Activated CD8-positive, alpha-beta memory T cell treated with anti-CD3 and anti-CD28 coated beads for 4 hours (primary cell): ENCODE measurements at regions not wholly inside any gene's neighbourhood (a gene's known extent, or its start where the extent isn't known, plus 50 kb on each side); places are given as distances from the start of the nearest gene placed in this dataset.
"Not testable (repeated sequence)": the region's sequence is repeated elsewhere in the genome, so short reads cannot be mapped to it uniquely, and the experiment has no call there.

ENCODE experiments used
- DNase-seq, 2 donors: peaks; one replicate each; pipeline ENCODE4 v3.0.0-alpha.2; 2020; ENCODE audit warnings: low read depth in 2 of 2

- no peak for DNase-seq
Observed at GRCh38 chr5:174520420-174521396, 203.7 kb upstream of the MSX2 start.

GRCh38 chr5:174521449-174521848, 202.9 kb upstream of the MSX2 start:
- no peak for DNase-seq

GRCh38 chr5:174522480-174523260, 201.7 kb upstream of the MSX2 start:
- no peak for DNase-seq

GRCh38 chr5:174523311-174524071, 200.9 kb upstream of the MSX2 start:
- no peak for DNase-seq

GRCh38 chr5:174524351-174524750, 200.0 kb upstream of the MSX2 start:
- no peak for DNase-seq

- no peak for DNase-seq
Observed at GRCh38 chr5:174526177-174526576, 198.2 kb upstream of the MSX2 start.

- DNase-seq: no peak
Observed at GRCh38 chr5:174527916-174528540, 196.4 kb upstream of the MSX2 start.

GRCh38 chr5:174528821-174529544, 195.4 kb upstream of the MSX2 start:
- no peak for DNase-seq

- DNase-seq: no peak
Observed at GRCh38 chr5:174529925-174530681, 194.3 kb upstream of the MSX2 start.

GRCh38 chr5:174531782-174532191, 192.6 kb upstream of the MSX2 start:
- DNase-seq: no peak

- DNase-seq: no peak
Observed at GRCh38 chr5:174532455-174533453, 191.6 kb upstream of the MSX2 start.

GRCh38 chr5:174533751-174534241, 190.6 kb upstream of the MSX2 start:
- DNase-seq: no peak

- no peak for DNase-seq
Observed at GRCh38 chr5:174535669-174536068, 188.7 kb upstream of the MSX2 start.

GRCh38 chr5:174539823-174540222, 184.6 kb upstream of the MSX2 start:
- not testable (repeated sequence) for DNase-seq

- no peak for DNase-seq
Observed at GRCh38 chr5:174542037-174542436, 182.3 kb upstream of the MSX2 start.

GRCh38 chr5:174542471-174542870, 181.9 kb upstream of the MSX2 start:
- no peak for DNase-seq

- DNase-seq: no peak
Observed at GRCh38 chr5:174545926-174546325, 178.5 kb upstream of the MSX2 start.

GRCh38 chr5:174547814-174548213, 176.6 kb upstream of the MSX2 start:
- no peak for DNase-seq

- DNase-seq: no peak
Observed at GRCh38 chr5:174549254-174549653, 175.1 kb upstream of the MSX2 start.
